ENCODE measurements at regions not wholly inside any gene's neighbourhood (a gene's known extent, or its start where the extent isn't known, plus 50 kb on each side); places are given as distances from the start of the nearest gene placed in this dataset.

DNA sequence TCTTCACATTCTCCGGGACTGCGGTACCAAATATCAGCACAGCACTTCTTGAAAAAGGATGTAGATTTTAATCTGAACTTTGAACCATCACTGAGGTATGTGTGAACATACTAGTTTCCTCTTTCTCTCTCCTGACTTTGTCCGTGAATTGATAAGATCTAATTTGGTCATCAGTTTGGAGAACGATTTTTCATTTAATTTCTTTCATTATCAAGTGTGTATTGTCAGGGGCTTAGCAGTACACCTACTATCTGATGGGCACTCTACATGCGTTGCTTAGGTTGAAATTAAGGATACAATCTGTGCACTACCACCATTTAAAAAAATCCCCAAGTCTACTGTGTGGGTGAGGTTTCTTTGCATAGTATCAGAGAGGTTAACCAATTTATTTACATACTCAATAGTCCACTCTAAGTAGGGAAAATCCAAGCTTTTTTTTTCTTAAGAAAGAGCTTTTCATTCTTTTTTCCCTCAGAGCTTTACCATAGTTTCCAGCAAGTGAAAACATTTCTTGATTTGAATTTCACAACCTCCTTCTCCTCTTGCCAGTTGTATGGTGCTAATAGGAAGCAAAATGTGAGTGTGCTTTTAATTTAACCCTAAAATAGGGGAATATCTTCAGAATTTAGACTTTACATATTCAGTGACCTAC lies 105.4 kb upstream of the ESR1 start:
- no peak for DNase-seq (ENCODE audit: low spot score)

- DNase-seq (ENCODE audit: low spot score): no peak
These were observed 104.4 kb upstream of the ESR1 start for GRCh38 chr6:151702851-151703658.

GRCh38 chr6:151704383-151704782 lies 103.1 kb upstream of the ESR1 start:
- DNase-seq (ENCODE audit: low spot score): no peak

DNA sequence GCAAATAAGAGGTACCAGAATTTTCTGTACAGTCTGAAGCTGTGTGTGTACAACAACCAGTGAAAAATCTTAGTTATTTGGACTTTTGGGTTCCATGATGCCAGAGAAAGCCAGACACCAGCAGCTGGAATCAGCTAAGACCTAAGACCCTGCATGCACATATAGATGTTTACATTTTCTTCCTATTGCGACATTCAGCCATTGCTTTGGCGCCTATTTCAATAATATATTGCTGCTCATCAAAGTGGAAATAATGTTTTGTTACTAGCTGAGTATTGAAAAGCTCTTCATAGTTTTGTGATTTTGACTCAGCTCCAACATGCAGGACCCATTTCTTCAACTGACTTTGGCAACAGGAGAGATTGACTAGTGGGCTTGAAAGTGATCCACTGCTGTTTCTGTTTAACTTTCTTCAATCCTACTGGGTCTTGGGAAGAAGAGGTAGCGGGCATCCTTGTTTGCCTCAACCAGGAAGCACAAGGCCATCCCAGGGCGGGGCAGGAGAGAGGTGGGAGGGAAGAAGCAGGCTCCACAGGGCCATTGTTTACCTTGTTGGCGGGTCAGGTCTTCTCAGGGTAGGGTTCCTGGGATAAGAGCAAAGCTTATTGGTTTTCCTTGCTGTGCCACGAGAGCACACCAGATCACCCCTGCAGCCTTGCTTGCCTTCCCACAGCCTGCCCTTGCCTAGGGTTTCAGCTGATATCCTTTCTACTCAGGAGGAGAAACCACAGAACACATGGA lies 101.3 kb upstream of the ESR1 start:
- no peak for DNase-seq (ENCODE audit: low spot score)

DNA sequence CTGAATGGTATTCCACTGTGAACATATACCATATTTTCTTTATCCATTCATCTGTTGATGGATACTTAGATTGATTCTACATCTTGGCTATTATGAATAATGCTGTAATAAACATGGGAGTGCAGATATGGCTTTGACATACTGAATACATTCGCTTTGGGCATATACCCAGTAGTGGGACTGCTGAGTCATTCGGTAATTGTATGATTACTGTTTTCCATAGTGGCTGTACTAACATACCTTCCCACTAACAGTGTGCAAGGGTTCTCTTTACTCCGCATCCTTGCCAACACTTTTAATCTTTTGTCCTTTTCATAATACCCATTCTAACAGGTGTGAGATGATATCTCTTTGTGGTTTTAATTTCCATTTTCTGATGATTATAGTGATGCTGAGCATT lies 98.2 kb upstream of the ESR1 start:
- DNase-seq (ENCODE audit: low spot score): no peak

DNA sequence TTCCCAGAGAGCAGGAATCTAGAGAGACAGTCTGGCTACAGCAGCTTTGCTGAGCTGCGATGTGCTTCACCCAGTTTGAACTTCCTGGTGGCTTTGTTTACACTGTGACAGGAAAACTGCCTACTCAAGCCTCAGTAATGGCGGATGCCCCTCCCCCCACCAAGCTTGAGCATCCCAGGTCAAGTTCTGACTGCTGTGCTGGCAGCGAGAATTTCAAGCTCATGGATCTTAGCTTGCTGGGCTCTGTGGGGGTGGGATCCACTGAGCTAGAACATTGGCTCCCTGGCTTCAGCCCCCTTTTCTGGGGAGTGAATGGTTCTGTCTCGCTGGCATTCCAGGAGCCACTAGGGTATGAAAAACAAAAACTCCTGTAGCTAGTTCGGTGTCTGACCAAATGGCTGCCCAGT lies 91.0 kb upstream of the ESR1 start:
- DNase-seq (ENCODE audit: low spot score): no peak

- DNase-seq (ENCODE audit: low spot score): no peak
These were observed 88.4 kb upstream of the ESR1 start for GRCh38 chr6:151719070-151719469.

DNA sequence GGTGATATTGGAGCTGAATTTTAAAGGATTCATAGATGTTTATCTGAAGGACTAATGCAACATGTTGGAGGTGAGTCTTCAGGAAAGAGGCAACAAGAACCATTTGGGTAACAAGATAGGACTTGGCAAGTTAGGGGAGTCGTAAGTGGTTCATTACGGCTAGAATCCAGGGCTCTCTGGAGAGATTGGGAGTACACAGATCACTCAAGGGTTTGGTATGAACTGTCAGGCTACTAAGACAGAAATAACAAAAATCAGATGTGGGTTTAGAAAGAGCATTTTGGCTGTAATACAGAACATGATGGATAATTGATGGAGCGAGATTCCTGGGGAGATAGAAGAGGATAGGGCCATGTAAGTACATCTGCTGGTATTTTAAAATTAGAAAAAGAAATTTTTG lies 86.3 kb upstream of the ESR1 start:
- DNase-seq (ENCODE audit: low spot score): no peak

DNA sequence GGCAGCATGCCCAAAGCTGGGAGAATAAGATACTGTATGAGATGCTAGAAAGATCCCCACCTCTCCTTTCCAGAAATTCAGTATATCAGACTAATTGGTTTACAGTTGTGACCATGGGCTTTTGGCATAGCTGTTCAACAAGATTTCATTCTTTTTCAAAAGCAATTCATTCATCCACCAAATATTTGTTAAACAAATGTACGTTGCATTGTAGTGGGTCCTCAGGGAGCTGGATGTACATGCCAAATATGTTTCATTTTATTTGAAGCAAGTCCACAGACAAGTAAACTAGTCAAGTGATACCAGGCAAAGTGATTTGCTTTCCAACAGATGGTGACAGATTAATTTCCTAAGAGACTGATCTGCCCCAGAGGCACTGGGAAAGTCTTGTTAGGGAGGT lies 85.8 kb upstream of the ESR1 start:
- DNase-seq (ENCODE audit: low spot score): no peak

- no peak for DNase-seq (ENCODE audit: low spot score)
These were observed 85.1 kb upstream of the ESR1 start for GRCh38 chr6:151722342-151722741.

DNA sequence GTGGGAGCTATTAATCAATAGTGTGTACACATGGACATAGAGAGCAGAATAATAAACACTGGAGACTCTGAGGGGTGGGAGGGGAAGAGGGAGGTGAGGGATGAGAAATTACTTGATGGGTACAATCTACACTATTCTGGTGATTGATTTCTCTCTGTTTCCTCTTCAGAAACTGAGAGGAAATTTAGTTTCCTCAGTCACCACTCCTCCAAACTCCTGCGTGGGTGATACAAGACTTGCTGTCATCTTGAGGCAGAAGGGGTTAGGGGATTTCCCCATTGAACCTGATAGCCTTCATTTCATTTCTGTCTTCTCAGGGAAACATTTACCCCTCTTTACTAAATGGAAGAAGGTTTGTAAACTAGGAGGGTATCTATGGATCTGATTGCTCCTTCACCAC lies 84.3 kb upstream of the ESR1 start:
- no peak for DNase-seq (ENCODE audit: low spot score)

DNA sequence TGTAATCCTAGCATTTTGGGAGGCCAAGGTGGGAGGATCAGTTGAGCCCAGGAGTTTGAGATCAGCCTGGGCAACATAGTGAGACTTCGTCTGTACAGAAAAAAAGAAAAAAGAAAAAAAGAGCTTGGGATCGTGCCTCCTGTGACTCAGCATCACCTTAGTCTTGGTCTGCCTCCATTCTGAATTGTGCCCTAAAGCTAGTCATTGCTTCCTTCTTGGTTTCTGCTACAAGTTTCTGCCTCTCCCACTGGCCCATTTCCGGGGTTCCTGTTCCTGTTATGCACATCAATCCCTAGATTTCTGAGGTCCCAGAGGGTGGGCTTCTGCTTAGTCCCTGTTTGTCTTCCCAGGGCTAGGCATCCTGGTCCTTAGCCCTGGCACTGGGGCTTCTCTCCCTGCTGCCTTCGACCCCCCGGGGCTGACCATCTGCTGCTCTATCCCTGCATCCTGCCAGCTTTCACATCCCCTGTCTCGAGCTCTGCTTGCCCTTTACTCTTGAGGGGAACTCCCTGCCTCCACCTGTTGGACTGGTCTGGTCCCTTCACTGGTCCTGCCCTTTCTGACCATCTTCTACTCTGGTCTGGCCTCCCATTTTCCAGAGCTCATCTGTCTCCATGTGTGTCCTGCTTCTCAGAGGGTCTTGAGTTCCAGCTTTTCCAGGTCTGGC lies 77.5 kb upstream of the ESR1 start:
- no peak for DNase-seq (ENCODE audit: low spot score)

GRCh38 chr6:151730496-151730870 lies 77.0 kb upstream of the ESR1 start:
- no peak for DNase-seq (ENCODE audit: low spot score)

DNA sequence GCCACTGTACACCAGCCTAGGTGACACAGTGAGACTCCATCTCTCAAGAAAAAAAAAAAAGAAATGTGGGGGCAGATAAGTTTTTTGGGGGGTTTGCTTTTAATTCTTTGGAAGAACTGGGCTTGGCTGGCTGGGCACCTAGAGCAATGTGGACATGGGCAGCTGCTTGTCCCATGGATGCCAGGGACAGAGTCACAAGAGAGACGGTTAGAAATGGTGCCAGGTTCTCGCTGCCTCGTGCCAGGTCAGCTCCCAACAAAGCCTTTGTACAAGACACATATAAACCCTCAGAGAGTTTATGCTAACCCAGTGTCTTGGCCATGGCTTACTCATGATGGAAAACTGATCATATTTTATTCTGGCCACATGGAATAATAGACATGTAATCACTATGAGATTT lies 76.2 kb upstream of the ESR1 start:
- no peak for DNase-seq (ENCODE audit: low spot score)

DNA sequence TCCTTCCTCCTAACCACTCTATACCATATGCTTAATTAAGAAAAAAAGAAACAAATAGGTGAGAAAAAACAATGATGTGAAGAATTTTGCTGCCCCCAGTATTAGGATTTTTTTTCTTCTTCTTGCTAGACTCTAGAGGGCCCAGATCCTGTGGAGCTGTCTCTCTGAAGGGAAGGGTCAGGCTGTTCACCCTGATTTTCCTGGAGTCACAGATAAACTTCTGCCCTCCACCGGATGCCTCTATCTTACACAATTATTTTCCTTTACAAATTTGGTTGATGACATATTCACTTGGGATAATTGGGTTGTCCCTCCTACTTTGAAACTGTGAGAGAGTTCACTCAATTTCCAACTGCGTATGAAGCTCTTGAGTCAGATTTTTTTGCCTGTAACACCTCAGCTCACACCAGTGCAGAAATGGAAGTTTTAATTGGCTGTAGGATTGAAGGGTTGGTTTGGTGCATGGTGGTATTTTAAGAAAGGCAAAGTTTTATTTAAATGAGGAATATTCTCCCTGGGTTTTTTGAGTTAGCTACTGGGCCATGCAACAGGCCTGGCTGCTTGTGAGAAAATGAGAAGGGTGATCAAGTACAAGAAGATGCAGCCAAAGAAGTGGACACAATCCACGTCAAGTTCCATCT lies 73.7 kb upstream of the ESR1 start:
- DNase-seq (ENCODE audit: low spot score): no peak

DNA sequence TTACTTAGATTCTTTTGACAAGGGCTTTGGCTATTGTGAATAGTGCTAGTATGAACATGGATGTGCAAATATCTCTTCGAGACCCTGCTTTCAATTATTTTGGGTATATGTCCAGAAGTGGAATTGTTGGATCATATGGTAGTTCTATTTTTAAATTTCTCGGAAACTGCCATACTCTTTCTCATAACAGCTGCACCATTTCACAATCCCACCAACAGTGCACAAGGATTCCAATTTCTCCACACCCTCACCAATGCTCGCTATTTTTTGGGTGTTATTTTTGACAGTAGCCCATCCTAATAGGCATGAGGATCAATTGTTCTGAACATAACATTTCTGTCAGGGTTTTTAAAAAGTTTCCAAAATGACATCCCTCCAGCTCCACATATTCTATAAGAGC lies 69.2 kb upstream of the ESR1 start:
- DNase-seq (ENCODE audit: low spot score): no peak

GRCh38 chr6:151738960-151739359 lies 68.5 kb upstream of the ESR1 start:
- no peak for DNase-seq (ENCODE audit: low spot score)

GRCh38 chr6:151740820-151741219 lies 66.7 kb upstream of the ESR1 start:
- no peak for DNase-seq (ENCODE audit: low spot score)

DNA sequence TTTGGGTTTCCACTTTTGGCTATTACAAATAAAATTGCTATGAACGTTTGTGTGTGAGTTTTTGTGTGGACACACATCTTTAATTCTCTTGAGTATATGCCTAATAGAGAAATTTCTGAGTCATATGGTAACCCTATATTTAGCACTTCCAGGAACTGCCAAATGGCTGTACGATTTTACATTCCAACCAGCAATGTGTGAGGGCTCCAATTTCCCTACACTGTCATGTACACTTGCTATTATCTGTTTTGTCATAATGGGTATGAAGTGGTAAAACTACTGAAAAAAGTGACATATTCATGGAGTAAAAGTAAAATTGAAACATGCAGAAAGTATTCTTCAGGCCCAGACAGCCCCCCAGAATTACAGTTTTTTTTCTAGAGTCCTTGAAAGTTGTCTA lies 59.6 kb upstream of the ESR1 start:
- no peak for DNase-seq (ENCODE audit: low spot score)

- no peak for DNase-seq (ENCODE audit: low spot score)
These were observed 58.1 kb upstream of the ESR1 start for GRCh38 chr6:151749341-151749740.

- DNase-seq (ENCODE audit: low spot score): no peak
These were observed 53.9 kb upstream of the ESR1 start for GRCh38 chr6:151753581-151753980.

DNA sequence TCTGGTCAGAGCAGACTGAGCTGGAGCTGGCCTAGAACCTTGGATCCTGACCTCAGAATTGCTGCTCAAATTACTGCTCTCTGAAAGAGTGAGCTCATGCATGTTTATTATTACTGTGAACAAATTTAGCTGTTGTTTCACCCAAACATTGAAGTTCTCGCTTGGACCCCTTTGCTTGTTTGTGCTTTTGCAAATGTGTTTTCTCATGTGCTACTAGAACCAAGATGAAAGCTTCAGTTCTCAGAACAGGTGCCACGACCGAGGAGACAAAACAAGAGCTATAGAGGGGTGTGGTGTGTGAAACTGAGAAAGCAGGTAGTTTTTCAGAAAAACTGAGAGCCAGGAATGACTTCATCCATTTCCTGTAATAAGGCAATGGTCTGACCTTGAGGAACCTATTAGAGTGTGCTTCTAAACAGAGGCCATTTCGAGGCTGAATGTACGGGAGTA lies 50.0 kb upstream of the ESR1 start:
- DNase-seq (ENCODE audit: low spot score): no peak

Data from COLO829 (cell line).